Panc1 (cell line): ENCODE measurements at regions not wholly inside any gene's neighbourhood (a gene's known extent, or its start where the extent isn't known, plus 50 kb on each side); places are given as distances from the start of the nearest gene placed in this dataset.

Experiments used
- POLR2AphosphoS5 ChIP-seq: IDR thresholded peaks from 2 replicates; pipeline ENCODE4 v1.6.1; 2012; ENCODE audit warnings: mild to moderate bottlenecking, low read depth, low read length, moderate library complexity
- SIN3A ChIP-seq: IDR thresholded peaks from 2 replicates; pipeline ENCODE4 v1.6.1; 2012; ENCODE audit warnings: low read depth, mild to moderate bottlenecking, low read length, moderate library complexity, borderline replicate concordance; ENCODE audit not compliant: insufficient read depth
- TCF7L2 ChIP-seq: IDR thresholded peaks from 2 replicates; pipeline ENCODE4 v1.6.1; 2011; ENCODE audit warnings: mild to moderate bottlenecking, low read depth, low read length, inconsistent platforms
- TF ChIP-seq, protein P1 (sequence below): fragments of 450-650 bp; IDR thresholded peaks from 2 replicates; pipeline ENCODE4 v1.5.1; 2017; ENCODE audit warnings: mild to moderate bottlenecking
- TF ChIP-seq, protein P2 (sequence below), 2 experiments: IDR thresholded peaks; 2 replicates each; pipeline ENCODE4 v1.6.1; 2011 to 2012; ENCODE audit warnings: low read depth in 2 of 2, control low read depth in 1 of 2, low read length in 1 of 2, mild to moderate bottlenecking in 1 of 2, moderate library complexity in 1 of 2; ENCODE audit not compliant: insufficient read depth in 1 of 2

DNA sequence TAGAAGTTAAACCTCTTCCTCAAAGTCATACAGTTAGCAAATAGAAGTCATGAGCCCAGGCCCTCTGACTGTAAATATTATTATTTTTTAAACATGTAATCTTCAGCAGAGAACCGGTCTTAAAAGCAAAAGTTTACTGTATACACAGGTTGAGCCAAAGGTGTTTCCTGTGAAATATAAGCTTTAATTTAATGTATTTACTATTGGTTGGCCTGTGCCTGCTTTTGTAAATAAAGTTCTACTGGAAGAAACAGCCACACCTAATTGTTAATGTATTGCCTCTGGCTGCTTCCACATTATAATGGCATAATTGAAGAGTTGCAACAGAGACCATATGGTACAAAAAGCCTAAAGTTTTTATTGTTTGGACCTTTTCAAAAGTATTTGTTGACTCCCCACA lies 61.0 kb upstream of the PRDM8 start:
- TF ChIP-seq, protein P1, sequence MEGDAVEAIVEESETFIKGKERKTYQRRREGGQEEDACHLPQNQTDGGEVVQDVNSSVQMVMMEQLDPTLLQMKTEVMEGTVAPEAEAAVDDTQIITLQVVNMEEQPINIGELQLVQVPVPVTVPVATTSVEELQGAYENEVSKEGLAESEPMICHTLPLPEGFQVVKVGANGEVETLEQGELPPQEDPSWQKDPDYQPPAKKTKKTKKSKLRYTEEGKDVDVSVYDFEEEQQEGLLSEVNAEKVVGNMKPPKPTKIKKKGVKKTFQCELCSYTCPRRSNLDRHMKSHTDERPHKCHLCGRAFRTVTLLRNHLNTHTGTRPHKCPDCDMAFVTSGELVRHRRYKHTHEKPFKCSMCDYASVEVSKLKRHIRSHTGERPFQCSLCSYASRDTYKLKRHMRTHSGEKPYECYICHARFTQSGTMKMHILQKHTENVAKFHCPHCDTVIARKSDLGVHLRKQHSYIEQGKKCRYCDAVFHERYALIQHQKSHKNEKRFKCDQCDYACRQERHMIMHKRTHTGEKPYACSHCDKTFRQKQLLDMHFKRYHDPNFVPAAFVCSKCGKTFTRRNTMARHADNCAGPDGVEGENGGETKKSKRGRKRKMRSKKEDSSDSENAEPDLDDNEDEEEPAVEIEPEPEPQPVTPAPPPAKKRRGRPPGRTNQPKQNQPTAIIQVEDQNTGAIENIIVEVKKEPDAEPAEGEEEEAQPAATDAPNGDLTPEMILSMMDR = no peak
- TF ChIP-seq SIN3A = no peak
- TF ChIP-seq POLR2AphosphoS5 = no peak
- TF ChIP-seq, protein P2, sequence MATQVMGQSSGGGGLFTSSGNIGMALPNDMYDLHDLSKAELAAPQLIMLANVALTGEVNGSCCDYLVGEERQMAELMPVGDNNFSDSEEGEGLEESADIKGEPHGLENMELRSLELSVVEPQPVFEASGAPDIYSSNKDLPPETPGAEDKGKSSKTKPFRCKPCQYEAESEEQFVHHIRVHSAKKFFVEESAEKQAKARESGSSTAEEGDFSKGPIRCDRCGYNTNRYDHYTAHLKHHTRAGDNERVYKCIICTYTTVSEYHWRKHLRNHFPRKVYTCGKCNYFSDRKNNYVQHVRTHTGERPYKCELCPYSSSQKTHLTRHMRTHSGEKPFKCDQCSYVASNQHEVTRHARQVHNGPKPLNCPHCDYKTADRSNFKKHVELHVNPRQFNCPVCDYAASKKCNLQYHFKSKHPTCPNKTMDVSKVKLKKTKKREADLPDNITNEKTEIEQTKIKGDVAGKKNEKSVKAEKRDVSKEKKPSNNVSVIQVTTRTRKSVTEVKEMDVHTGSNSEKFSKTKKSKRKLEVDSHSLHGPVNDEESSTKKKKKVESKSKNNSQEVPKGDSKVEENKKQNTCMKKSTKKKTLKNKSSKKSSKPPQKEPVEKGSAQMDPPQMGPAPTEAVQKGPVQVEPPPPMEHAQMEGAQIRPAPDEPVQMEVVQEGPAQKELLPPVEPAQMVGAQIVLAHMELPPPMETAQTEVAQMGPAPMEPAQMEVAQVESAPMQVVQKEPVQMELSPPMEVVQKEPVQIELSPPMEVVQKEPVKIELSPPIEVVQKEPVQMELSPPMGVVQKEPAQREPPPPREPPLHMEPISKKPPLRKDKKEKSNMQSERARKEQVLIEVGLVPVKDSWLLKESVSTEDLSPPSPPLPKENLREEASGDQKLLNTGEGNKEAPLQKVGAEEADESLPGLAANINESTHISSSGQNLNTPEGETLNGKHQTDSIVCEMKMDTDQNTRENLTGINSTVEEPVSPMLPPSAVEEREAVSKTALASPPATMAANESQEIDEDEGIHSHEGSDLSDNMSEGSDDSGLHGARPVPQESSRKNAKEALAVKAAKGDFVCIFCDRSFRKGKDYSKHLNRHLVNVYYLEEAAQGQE (IDR thresholded peaks at IDR 0.05; ENCODE audit: insufficient read depth in 1 of 2, low read depth in 2 of 2, low read length in 1 of 2) = no peak
- no peak for TF ChIP-seq TCF7L2
